Astrocyte (in vitro differentiated cells and primary cell): ENCODE measurements at regions not wholly inside any gene's neighbourhood (a gene's known extent, or its start where the extent isn't known, plus 50 kb on each side); places are given as distances from the start of the nearest gene placed in this dataset.

Experiments
- DNase-seq: peaks from one replicate; pipeline ENCODE4 v3.0.0-alpha.2; 2010; ENCODE audit warnings: low read depth
- FAIRE-seq: peaks from 2 replicates; lab custom pipeline; 2011; peaks lifted over from hg19 to GRCh38; lab: Jason Lieb, UNC
- H2AFZ ChIP-seq: 2 replicates; pipeline ENCODE4 v1.6.0; 2012; ENCODE audit warnings: low read depth, low read length, inconsistent platforms
- H3K27ac ChIP-seq: 2 replicates; pipeline ENCODE4 v1.5.1; 2011; ENCODE audit warnings: low read depth, low read length, inconsistent platforms
- H3K27me3 ChIP-seq: 2 replicates; pipeline ENCODE4 v1.6.0; 2011; ENCODE audit warnings: low read length, inconsistent platforms; ENCODE audit not compliant: insufficient read depth
- H3K36me3 ChIP-seq: 2 replicates; pipeline ENCODE4 v1.5.1; 2011; ENCODE audit warnings: low read length, inconsistent platforms; ENCODE audit not compliant: insufficient read depth
- H3K4me1 ChIP-seq: 2 replicates; pipeline ENCODE4 v1.5.1; 2011; ENCODE audit warnings: low read length, inconsistent platforms; ENCODE audit not compliant: insufficient read depth
- H3K4me2 ChIP-seq: 2 replicates; pipeline ENCODE4 v1.6.0; 2012; ENCODE audit warnings: low read length, inconsistent platforms
- H3K4me3 ChIP-seq: 2 replicates; pipeline ENCODE4 v1.5.1; 2011; ENCODE audit warnings: low read depth, mild to moderate bottlenecking, low read length, inconsistent platforms; ENCODE audit not compliant: insufficient read depth
- H3K79me2 ChIP-seq: 2 replicates; pipeline ENCODE4 v1.6.0; 2012; ENCODE audit warnings: mild to moderate bottlenecking, low read length, inconsistent platforms; ENCODE audit not compliant: insufficient read depth
- H3K9ac ChIP-seq: 2 replicates; pipeline ENCODE4 v1.6.0; 2012; ENCODE audit warnings: mild to moderate bottlenecking, low read length, inconsistent platforms
- H3K9me3 ChIP-seq: 2 replicates; pipeline ENCODE4 v1.5.1; 2012; ENCODE audit warnings: low read depth, mild to moderate bottlenecking, low read length, inconsistent platforms; ENCODE audit not compliant: insufficient read depth
- H4K20me1 ChIP-seq: 2 replicates; pipeline ENCODE4 v1.6.0; 2012; ENCODE audit warnings: low read length, inconsistent platforms; ENCODE audit not compliant: insufficient read depth
- H3K27ac Mint-ChIP-seq: one replicate; pipeline ENCODE4 v1.8.0; 2021; ENCODE audit warnings: mild to moderate bottlenecking, mixed read lengths; ENCODE audit not compliant: unreplicated experiment
- H3K27me3 Mint-ChIP-seq: one replicate; pipeline ENCODE4 v1.8.0; 2021; ENCODE audit warnings: low read depth, mixed read lengths; ENCODE audit not compliant: unreplicated experiment
- H3K36me3 Mint-ChIP-seq: one replicate; pipeline ENCODE4 v1.8.0; 2021; ENCODE audit warnings: low read depth, mixed read lengths; ENCODE audit not compliant: unreplicated experiment
- H3K4me1 Mint-ChIP-seq: one replicate; pipeline ENCODE4 v1.8.0; 2021; ENCODE audit warnings: low read depth, mixed read lengths; ENCODE audit not compliant: unreplicated experiment
- H3K4me3 Mint-ChIP-seq: one replicate; pipeline ENCODE4 v1.8.0; 2021; ENCODE audit warnings: mild to moderate bottlenecking, moderate library complexity, mixed read lengths; ENCODE audit not compliant: unreplicated experiment
- H3K9me3 Mint-ChIP-seq: one replicate; pipeline ENCODE4 v1.8.0; 2021; ENCODE audit warnings: mild to moderate bottlenecking, mixed read lengths; ENCODE audit not compliant: unreplicated experiment
- EZH2 ChIP-seq: IDR thresholded peaks from 2 replicates; pipeline ENCODE4 v1.6.1; 2012; ENCODE audit warnings: mild to moderate bottlenecking, low read length, inconsistent platforms; ENCODE audit not compliant: insufficient read depth
- TF ChIP-seq, protein P1 (sequence below): IDR thresholded peaks from 2 replicates; pipeline ENCODE4 v1.5.1; 2011; ENCODE audit warnings: low read depth, mild to moderate bottlenecking, inconsistent platforms, low read length, moderate library complexity; ENCODE audit not compliant: insufficient read depth

DNA sequence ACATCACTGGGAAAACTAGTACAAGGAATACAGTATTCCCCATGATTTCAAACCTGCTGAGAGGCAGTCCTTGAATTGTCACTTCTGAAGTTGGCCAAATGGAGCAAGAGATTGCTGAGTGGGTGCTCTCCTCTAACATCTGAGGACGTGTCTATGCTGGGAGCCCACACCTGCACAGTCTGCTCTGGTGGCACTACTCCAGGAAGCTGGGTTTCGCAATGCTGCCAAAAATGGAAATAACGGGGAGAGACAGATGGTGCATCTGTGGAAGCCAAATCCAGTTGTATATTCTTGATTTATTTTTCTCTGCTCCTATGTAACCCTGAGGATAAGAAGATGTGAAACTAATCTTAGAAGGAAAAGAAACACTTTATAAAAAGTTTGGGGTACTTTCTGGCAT lies 240.1 kb upstream of the CTSO start:
- Mint-ChIP-seq H3K4me3 (no peak overlapping the region), H3K9me3 (peaks cover 4% of the 10 kb centered on the region), H3K27me3 (no peaks in the 10 kb centered on the region), H3K36me3 (no peaks in the 10 kb centered on the region), H3K4me1 (peaks cover 34% of the 10 kb centered on the region), H3K27ac (no peak overlapping the region)
- Histone ChIP-seq H3K4me3 (no peak overlapping the region), H3K9me3 (no peaks in the 10 kb centered on the region), H3K4me1 (peaks cover 8% of the 10 kb centered on the region), H3K4me2 (no peak overlapping the region), H3K36me3 (no peaks in the 10 kb centered on the region), H3K27ac (no peak overlapping the region), H3K27me3 (no peaks in the 10 kb centered on the region), H3K9ac (no peak overlapping the region), H2AFZ (no peak overlapping the region), H4K20me1 (no peaks in the 10 kb centered on the region), H3K79me2 (no peaks in the 10 kb centered on the region)
- FAIRE-seq (no peak), DNase-seq (peak; percentile 43)
- no peak for TF ChIP-seq EZH2
- TF ChIP-seq, protein P1, sequence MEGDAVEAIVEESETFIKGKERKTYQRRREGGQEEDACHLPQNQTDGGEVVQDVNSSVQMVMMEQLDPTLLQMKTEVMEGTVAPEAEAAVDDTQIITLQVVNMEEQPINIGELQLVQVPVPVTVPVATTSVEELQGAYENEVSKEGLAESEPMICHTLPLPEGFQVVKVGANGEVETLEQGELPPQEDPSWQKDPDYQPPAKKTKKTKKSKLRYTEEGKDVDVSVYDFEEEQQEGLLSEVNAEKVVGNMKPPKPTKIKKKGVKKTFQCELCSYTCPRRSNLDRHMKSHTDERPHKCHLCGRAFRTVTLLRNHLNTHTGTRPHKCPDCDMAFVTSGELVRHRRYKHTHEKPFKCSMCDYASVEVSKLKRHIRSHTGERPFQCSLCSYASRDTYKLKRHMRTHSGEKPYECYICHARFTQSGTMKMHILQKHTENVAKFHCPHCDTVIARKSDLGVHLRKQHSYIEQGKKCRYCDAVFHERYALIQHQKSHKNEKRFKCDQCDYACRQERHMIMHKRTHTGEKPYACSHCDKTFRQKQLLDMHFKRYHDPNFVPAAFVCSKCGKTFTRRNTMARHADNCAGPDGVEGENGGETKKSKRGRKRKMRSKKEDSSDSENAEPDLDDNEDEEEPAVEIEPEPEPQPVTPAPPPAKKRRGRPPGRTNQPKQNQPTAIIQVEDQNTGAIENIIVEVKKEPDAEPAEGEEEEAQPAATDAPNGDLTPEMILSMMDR = no peak

DNA sequence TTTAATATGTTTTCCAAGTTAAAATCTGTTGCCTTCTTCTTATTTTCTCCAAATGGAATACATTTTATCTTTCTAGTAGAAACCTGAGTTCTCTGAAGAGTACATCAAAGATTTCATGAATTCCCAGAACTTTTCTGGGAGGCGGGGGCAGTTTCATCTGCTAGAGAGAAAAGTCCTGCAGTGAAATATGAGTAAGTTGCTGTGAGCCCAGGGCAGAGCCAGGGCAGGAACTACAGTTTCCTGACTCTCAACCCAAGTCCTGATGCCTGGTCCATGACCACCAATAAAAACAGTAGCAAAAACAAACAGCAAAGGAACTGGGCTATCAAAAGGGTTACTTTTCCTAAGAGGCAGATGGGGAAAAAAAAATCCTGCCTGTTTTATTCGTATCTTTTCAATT lies 239.4 kb upstream of the CTSO start:
- H3K4me3 Mint-ChIP-seq = no peak overlapping the region
- peaks cover 8% of the 10 kb centered on the region for H3K4me1 ChIP-seq
- no peaks in the 10 kb centered on the region for H3K36me3 ChIP-seq
- no peaks in the 10 kb centered on the region for H3K9me3 Mint-ChIP-seq
- no peaks in the 10 kb centered on the region for H3K9me3 ChIP-seq
- H3K27ac ChIP-seq = no peak overlapping the region
- no peak overlapping the region for H3K9ac ChIP-seq
- H2AFZ ChIP-seq = no peak overlapping the region
- H3K4me3 ChIP-seq = no peak overlapping the region
- no peak overlapping the region for H3K4me2 ChIP-seq
- no peak for FAIRE-seq
- no peak for DNase-seq
- no peaks in the 10 kb centered on the region for H4K20me1 ChIP-seq
- H3K27me3 Mint-ChIP-seq = no peaks in the 10 kb centered on the region
- peaks cover 34% of the 10 kb centered on the region for H3K4me1 Mint-ChIP-seq
- no peaks in the 10 kb centered on the region for H3K27me3 ChIP-seq
- TF ChIP-seq, protein P1 = no peak
- TF ChIP-seq EZH2 = no peak
- H3K36me3 Mint-ChIP-seq = no peaks in the 10 kb centered on the region
- H3K79me2 ChIP-seq = no peaks in the 10 kb centered on the region
- no peak overlapping the region for H3K27ac Mint-ChIP-seq

DNA sequence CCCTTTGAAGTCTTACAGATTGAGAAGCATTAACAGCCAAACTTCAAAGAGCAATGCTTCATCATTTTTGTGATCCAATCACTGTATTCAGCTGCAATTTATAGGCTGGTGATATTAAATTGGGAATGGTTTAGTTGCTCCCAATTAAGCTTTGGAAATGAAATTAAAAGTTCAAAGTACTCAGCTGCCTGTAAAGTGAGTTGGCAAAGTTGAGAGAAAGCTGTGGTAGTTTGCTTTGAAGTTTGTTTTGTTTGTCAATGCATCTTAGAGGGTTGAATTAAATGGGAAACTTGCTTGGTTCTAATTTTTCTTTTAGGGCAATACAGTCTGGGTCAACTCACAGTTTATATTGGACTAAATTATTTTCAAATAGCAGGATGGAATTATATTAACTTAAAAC lies 238.4 kb upstream of the CTSO start:
- no peaks in the 10 kb centered on the region for H3K27me3 Mint-ChIP-seq
- no peak overlapping the region for H3K4me2 ChIP-seq
- no peak overlapping the region for H3K4me3 Mint-ChIP-seq
- TF ChIP-seq EZH2 = no peak
- TF ChIP-seq, protein P1 = no peak
- peaks cover 8% of the 10 kb centered on the region for H3K4me1 ChIP-seq
- peaks cover 34% of the 10 kb centered on the region for H3K4me1 Mint-ChIP-seq
- no peaks in the 10 kb centered on the region for H4K20me1 ChIP-seq
- no peaks in the 10 kb centered on the region for H3K36me3 ChIP-seq
- H3K27ac ChIP-seq = no peak overlapping the region
- no peaks in the 10 kb centered on the region for H3K36me3 Mint-ChIP-seq
- FAIRE-seq (no peak), DNase-seq (no peak)
- H2AFZ ChIP-seq = no peak overlapping the region
- no peak overlapping the region for H3K4me3 ChIP-seq
- no peaks in the 10 kb centered on the region for H3K79me2 ChIP-seq
- H3K27me3 ChIP-seq = no peaks in the 10 kb centered on the region
- H3K9me3 ChIP-seq = no peaks in the 10 kb centered on the region
- H3K9me3 Mint-ChIP-seq = no peaks in the 10 kb centered on the region
- H3K9ac ChIP-seq = no peak overlapping the region
- H3K27ac Mint-ChIP-seq = peak overlapping the region; percentile 23
